ENCODE measurements at regions not wholly inside any gene's neighbourhood (a gene's known extent, or its start where the extent isn't known, plus 50 kb on each side); places are given as distances from the start of the nearest gene placed in this dataset.
A peak's percentile ranks its signal among the peaks of the same experiment; 100 is the strongest.

DNA sequence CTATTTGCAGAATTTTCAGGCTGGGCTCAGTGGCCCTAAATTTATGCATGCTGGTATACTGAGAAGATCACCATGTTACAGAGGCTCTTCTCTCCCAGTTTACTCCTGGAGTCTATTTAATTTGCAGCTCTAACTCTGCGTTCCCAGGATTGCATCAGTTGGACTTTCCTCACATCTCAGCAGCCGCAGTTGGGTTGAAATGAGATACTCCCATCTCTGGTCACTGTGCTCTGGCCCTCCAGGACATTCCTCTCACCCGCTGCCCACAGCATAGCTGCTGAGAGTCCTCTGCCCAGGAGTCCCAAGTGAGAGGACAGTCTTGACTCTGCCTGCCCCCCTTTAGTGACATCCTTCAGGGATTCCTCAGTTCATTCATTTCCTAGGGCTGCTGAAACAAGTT lies 150.9 kb downstream of the LACC1 start:
- no peak overlapping the region for H3K4me3 ChIP-seq (replicated peaks in 1 of 2; ENCODE audit: low read depth in 2 of 2, low read length in 2 of 2)
- DNase-seq (ENCODE audit: low read depth in 2 of 2) = no peak
- TF ChIP-seq, protein P1, sequence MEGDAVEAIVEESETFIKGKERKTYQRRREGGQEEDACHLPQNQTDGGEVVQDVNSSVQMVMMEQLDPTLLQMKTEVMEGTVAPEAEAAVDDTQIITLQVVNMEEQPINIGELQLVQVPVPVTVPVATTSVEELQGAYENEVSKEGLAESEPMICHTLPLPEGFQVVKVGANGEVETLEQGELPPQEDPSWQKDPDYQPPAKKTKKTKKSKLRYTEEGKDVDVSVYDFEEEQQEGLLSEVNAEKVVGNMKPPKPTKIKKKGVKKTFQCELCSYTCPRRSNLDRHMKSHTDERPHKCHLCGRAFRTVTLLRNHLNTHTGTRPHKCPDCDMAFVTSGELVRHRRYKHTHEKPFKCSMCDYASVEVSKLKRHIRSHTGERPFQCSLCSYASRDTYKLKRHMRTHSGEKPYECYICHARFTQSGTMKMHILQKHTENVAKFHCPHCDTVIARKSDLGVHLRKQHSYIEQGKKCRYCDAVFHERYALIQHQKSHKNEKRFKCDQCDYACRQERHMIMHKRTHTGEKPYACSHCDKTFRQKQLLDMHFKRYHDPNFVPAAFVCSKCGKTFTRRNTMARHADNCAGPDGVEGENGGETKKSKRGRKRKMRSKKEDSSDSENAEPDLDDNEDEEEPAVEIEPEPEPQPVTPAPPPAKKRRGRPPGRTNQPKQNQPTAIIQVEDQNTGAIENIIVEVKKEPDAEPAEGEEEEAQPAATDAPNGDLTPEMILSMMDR (IDR thresholded peaks at IDR 0.05; ENCODE audit: low read depth, low read length) = no peak

DNA sequence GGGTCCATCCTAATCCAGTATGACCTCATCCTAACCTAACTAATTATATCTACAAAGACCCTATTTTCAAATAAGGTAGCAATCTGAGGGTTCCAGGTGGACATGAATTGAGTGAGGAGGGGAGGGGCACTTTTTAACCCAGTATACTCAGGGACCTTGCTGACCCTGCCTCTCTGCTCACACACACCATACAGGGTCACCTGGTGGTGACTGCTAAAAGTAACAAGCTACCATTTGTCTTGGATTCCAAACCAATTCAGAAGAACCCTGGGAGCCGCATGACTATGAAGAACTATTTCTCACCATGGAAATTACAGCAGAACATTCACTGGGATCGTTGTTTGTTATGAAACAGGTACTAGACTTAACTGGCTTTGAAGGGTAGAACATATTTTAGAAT lies 151.9 kb downstream of the LACC1 start:
- TF ChIP-seq, protein P1 (IDR thresholded peaks at IDR 0.05; ENCODE audit: low read depth, low read length) = no peak
- no peak for DNase-seq (ENCODE audit: low read depth in 2 of 2)
- H3K4me3 ChIP-seq (replicated peaks in 1 of 2; ENCODE audit: low read depth in 2 of 2, low read length in 2 of 2) = no peak overlapping the region

DNA sequence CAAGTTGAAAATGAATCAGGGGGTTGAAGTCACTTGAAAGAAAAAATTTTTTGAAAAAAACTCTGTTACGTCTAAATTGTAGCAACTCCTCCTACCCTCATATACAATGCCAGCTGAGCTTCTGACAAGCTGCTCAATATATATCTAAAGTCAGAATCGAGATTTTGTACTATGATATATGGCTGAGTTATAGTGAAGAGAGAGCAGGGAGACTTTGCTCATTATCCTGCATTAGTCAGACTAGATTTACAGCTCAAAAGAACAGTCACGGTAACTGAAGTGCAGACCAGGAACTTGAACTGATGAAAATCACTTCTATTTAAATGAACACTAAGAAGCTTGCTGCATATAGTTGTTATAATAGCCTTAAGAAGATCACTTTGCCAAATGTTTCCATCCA lies 153.1 kb downstream of the LACC1 start:
- TF ChIP-seq, protein P1 (IDR thresholded peaks at IDR 0.05; ENCODE audit: low read depth, low read length) = no peak
- DNase-seq (ENCODE audit: low read depth in 2 of 2) = no peak
- H3K4me3 ChIP-seq (replicated peaks in 1 of 2; ENCODE audit: low read depth in 2 of 2, low read length in 2 of 2) = no peak overlapping the region

DNA sequence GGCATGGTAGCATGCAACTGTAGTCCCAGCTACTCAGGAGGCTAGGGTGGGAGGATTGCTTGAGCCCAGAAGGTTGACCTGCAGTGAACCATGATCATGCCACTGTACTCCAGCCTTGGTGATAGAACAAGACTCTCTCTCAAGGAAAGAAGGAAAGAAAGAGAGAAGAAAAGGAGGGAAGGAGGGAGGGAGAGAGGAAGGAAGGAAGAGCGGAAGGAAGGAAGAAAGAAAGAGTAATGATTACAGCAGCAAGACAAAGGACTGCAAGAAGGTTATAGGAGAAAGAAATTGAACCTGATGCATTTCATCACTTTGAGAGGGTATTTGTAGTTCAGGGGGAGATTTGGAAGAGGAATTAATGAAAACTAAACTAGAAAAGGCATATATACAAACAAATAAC lies 155.7 kb downstream of the LACC1 start:
- TF ChIP-seq, protein P1 (IDR thresholded peaks at IDR 0.05; ENCODE audit: low read depth, low read length) = no peak
- no peak overlapping the region for H3K4me3 ChIP-seq (replicated peaks in 1 of 2; ENCODE audit: low read depth in 2 of 2, low read length in 2 of 2)
- no peak for DNase-seq (ENCODE audit: low read depth in 2 of 2)

DNA sequence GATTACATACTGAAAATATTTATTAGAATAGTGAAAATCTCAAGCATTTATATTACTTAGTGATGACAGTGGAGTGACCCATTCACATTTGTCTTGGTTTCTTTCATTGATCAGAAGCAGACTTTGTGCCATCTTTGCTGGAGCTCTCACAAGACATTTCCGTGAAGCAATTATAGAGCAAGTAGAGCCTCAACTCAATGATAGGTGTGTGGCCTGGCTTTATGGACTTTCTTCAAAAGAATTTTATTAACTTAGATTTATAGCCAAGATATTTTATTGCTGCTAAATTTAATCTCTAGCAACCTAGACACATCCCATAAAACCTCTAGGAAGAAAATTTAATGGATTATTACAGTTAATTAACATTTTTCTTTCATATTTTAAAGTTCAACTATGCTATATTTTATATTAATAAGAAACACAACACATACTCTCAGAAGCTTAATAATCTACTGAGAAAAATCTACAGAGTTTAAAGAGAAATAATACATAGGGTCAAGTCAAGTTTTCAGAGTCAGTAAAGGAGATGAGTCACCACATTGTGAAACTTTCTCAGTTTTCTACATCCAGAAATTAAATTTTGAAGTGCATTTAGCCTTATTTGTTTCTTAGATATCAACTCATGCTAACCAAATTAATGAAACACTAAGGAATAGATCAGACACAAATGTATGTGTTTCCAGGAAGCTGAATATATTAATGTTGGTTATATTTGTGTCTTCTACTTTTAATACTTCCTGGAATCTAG lies 160.5 kb downstream of the LACC1 start:
- no peak overlapping the region for H3K4me3 ChIP-seq (replicated peaks in 1 of 2; ENCODE audit: low read depth in 2 of 2, low read length in 2 of 2)
- TF ChIP-seq, protein P1 (IDR thresholded peaks at IDR 0.05; ENCODE audit: low read depth, low read length) = no peak
- peak; percentile 46 to 51 for DNase-seq (ENCODE audit: low read depth in 2 of 2)

DNA sequence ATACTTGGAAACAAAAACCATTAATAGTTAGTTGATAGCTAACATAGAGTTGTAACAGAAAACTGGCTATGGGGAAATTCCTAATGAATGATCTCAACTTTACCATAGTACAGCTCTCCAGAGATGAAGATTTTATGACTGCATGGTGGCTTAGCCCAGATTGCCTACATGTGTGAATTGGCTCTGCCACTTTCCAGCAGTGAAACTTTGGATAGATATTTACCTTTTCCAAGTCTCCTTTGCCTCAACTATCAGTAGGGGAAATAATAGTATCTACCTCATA lies 161.1 kb downstream of the LACC1 start:
- H3K4me3 ChIP-seq (replicated peaks in 1 of 2; ENCODE audit: low read depth in 2 of 2, low read length in 2 of 2) = no peak overlapping the region
- peak; percentile 18 to 39 for DNase-seq (ENCODE audit: low read depth in 2 of 2)
- TF ChIP-seq, protein P1 (IDR thresholded peaks at IDR 0.05; ENCODE audit: low read depth, low read length) = no peak

Data from cardiac fibroblast (primary cell).